ENCODE measurements at regions not wholly inside any gene's neighbourhood (a gene's known extent, or its start where the extent isn't known, plus 50 kb on each side); places are given as distances from the start of the nearest gene placed in this dataset.
"Not testable (repeated sequence)": the region's sequence is repeated elsewhere in the genome, so short reads cannot be mapped to it uniquely, and the experiment has no call there.

DNA sequence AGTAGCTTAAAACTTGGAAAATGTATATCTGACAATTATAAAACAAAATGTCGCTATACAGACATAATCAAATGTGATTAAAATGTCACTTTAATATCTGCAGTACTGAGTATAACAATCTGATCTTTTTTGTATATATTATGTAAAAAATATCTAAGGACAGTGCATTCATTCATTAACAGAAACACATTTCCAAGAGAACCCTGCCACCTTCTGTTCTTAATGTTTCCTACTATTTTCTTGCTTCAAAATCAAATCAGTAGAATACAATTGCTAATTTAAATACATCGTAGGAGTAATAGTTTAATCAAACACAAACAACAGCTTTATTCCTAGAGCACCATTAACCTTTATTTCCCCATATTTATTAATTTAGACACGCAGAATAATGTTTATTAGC, 142.6 kb upstream of the ST8SIA4 start:
- in situ Hi-C loops (cut with HindIII; ENCODE audit: low sequenced_read_pairs) = no loop called here
- peak; percentile 13 for DNase-seq (ENCODE audit: low read depth, low spot score)
- TF ChIP-seq, protein P1, sequence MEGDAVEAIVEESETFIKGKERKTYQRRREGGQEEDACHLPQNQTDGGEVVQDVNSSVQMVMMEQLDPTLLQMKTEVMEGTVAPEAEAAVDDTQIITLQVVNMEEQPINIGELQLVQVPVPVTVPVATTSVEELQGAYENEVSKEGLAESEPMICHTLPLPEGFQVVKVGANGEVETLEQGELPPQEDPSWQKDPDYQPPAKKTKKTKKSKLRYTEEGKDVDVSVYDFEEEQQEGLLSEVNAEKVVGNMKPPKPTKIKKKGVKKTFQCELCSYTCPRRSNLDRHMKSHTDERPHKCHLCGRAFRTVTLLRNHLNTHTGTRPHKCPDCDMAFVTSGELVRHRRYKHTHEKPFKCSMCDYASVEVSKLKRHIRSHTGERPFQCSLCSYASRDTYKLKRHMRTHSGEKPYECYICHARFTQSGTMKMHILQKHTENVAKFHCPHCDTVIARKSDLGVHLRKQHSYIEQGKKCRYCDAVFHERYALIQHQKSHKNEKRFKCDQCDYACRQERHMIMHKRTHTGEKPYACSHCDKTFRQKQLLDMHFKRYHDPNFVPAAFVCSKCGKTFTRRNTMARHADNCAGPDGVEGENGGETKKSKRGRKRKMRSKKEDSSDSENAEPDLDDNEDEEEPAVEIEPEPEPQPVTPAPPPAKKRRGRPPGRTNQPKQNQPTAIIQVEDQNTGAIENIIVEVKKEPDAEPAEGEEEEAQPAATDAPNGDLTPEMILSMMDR (IDR thresholded peaks at IDR 0.05; ENCODE audit: low read depth, low read length) = peak; percentile 7
- no peak overlapping the region for H3K4me3 ChIP-seq (ENCODE audit: low read depth, low read length)

DNA sequence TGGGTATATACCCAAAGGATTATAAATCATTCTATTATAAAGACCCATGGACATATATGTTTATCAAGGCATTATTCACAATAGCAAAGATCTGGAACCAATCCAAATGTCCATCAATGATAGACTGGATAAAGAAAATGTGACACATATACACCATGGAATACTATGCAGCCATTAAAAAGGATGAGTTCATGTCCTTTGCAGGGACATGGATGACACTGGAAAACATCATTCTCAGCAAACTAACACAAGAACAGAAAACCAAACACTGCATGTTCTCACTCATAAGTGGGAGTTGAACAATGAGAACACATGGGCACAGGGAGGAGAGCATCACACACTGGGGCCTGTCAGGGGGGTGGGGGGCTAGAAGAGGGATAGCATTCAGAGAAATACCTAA, 136.9 kb upstream of the ST8SIA4 start:
- H3K4me3 ChIP-seq (ENCODE audit: low read depth, low read length); DNase-seq (ENCODE audit: low read depth, low spot score); in situ Hi-C loops (cut with HindIII; ENCODE audit: low sequenced_read_pairs): not testable (repeated sequence)

DNA sequence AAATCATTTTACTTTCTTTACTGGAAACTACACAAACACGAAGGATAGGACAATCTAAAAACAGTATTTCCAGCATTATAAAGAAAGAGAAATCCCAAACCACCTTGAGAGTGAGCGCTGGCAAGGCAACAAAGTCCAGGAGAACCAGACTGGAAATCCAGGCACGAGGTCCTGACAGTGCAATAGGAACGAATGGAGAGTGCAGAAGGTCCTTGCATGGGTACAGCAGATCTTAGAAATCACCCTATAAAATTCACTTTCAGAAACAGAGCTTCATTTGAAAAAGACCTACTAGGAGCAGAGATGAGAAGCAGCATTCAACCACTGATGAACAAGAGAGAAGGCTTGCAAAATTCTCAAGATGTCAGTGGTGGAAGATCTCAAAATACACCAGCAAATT, 133.7 kb upstream of the ST8SIA4 start:
- no peak for DNase-seq (ENCODE audit: low read depth, low spot score)
- in situ Hi-C loops (cut with HindIII; ENCODE audit: low sequenced_read_pairs) = no loop called here
- H3K4me3 ChIP-seq (ENCODE audit: low read depth, low read length) = no peak overlapping the region
- TF ChIP-seq, protein P1 (IDR thresholded peaks at IDR 0.05; ENCODE audit: low read depth, low read length) = no peak

DNA sequence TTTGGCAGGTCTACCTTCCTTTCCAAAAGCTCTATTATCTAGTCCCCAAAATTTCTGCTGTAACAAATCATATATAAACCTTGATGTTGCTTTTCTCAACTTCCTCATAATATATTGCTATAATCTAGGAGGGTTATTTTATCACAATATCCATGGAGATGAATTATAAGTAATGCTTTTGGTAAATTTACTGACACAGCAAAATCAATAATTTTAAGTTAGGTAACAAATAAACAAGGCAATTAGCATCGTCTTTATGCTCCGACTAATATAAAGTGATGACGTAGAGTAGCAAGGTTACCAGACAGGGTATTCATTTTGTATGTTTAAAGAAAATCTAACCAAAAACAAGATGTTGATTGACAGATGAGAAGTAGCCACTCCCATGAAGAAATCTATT, 132.3 kb upstream of the ST8SIA4 start:
- in situ Hi-C loops (cut with HindIII; ENCODE audit: low sequenced_read_pairs) = no loop called here
- no peak overlapping the region for H3K4me3 ChIP-seq (ENCODE audit: low read depth, low read length)
- TF ChIP-seq, protein P1 (IDR thresholded peaks at IDR 0.05; ENCODE audit: low read depth, low read length) = no peak
- DNase-seq (ENCODE audit: low read depth, low spot score) = no peak

DNA sequence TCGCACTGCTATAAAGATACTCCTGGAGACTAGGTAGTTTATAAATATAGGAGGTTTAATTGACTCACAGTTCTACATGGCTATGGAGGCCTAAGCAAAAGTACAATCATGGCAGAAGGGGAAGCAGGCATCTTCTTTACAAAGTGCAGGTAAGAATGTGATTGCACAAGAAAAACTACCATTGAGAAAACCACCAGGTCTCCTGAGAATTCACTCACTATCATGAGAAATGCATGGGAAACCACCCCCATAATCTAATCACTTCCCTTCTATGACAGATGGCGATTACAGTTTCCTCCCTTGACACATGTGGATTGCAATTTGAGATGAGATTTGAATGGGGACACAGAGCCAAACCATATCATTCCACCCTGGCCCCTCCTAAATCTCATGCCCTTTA, 121.2 kb upstream of the ST8SIA4 start:
- TF ChIP-seq, protein P1 (IDR thresholded peaks at IDR 0.05; ENCODE audit: low read depth, low read length) = no peak
- no peak for DNase-seq (ENCODE audit: low read depth, low spot score)
- no peak overlapping the region for H3K4me3 ChIP-seq (ENCODE audit: low read depth, low read length)
- in situ Hi-C loops (cut with HindIII; ENCODE audit: low sequenced_read_pairs) = no loop called here

DNA sequence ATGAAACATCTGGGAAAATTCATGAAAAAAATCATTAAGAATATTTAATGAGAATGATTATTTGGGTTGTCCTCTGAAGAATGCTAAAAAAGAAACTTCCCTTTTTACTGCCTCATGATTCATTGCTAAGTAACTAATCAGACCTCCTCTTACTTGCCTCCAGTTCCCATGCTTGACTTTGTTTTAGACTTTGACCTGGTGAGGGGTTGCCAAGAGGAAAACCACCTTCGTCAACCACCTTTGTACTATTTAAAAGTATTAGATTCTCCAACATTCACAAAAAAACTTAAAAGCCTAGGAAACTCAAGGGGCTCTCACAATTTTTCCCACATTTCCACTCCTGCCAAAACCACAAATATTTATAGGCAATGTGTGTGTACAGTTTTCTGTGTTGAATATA, 115.2 kb upstream of the ST8SIA4 start:
- H3K4me3 ChIP-seq (ENCODE audit: low read depth, low read length) = no peak overlapping the region
- peak; percentile 4 for DNase-seq (ENCODE audit: low read depth, low spot score)
- TF ChIP-seq, protein P1 (IDR thresholded peaks at IDR 0.05; ENCODE audit: low read depth, low read length) = no peak
- in situ Hi-C loops (cut with HindIII; ENCODE audit: low sequenced_read_pairs) = no loop called here

DNA sequence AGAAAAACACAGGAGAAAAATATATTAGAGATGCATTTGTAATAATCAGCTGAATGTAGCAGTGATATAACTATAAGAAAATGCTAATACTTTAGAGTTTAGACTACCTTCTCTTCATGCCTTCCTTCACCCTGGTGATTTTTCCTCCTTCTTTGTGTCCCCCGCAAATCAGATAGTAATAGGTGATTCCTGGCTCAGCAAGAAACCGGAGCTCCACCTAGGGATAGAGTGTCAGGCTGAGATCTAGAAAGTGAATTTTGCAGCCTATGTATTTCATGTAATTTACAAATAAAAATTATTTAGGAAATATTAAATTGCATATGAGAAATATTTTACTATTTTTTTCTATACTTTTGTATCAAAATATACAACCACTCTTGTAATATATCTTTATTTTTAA, 109.8 kb upstream of the ST8SIA4 start:
- in situ Hi-C loops (cut with HindIII; ENCODE audit: low sequenced_read_pairs) = no loop called here
- H3K4me3 ChIP-seq (ENCODE audit: low read depth, low read length) = no peak overlapping the region
- TF ChIP-seq, protein P1 (IDR thresholded peaks at IDR 0.05; ENCODE audit: low read depth, low read length) = peak; percentile 9

More for the DNA sequence above, 109.8 kb upstream of the ST8SIA4 start:
- no peak for DNase-seq (ENCODE audit: low read depth, low spot score)

Data from astrocyte of the spinal cord (primary cell).